ENCODE measurements at regions not wholly inside any gene's neighbourhood (a gene's known extent, or its start where the extent isn't known, plus 50 kb on each side); places are given as distances from the start of the nearest gene placed in this dataset.

DNA sequence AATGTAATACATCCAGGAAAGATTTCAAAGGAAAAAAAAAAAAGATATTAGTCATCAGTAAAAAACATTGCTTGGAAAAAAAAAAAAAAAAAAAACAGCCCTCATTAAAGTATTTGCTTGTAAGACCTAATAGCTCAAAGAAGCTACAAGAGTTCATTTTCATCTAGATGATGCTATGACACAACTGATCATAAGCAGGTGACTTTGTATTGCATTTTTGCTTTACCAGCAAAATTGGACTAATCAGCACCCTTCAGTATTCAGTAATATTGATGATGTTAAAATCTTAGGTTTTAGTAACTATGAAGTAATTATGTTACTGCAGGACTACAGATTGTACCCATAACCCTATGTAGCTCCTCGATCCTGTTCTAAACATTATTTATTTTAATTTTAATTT is 214.7 kb upstream of the CADM2 start:
- H3K9me3 Mint-ChIP-seq = peaks cover 4 to 7% of the 10 kb centered on the region in 2 donors
- H3K27ac Mint-ChIP-seq = no peak overlapping the region
- H3K36me3 Mint-ChIP-seq = no peaks in the 10 kb centered on the region
- DNase-seq (ENCODE audit: low spot score in 2 of 2) = no peak
- no peak for ATAC-seq

DNA sequence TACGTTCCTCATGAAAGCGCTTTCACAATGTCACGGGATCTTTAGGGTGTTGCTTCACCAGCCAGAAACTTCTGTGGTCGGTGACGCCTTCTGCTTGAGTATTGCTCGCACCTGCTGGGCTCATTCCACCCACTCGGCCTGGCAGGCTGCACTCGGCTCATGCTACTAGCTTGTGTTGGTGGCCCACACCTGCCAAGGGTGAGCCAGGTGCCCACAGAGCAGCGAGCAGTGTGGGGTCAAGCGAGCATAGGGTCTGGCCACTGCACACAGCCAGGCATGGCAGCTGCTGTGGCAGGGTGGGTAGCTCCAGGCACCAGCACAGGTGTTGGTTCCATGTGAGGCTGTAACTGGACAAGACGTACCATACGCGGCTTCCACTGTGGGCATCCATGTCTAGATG is 202.9 kb upstream of the CADM2 start:
- peaks cover 0 to 8% of the 10 kb centered on the region in 2 donors for H3K36me3 Mint-ChIP-seq
- peaks cover 23 to 29% of the 10 kb centered on the region in 2 donors for H3K9me3 Mint-ChIP-seq
- no peak for ATAC-seq
- DNase-seq (ENCODE audit: low spot score in 2 of 2) = no peak
- H3K27ac Mint-ChIP-seq = no peak overlapping the region

DNA sequence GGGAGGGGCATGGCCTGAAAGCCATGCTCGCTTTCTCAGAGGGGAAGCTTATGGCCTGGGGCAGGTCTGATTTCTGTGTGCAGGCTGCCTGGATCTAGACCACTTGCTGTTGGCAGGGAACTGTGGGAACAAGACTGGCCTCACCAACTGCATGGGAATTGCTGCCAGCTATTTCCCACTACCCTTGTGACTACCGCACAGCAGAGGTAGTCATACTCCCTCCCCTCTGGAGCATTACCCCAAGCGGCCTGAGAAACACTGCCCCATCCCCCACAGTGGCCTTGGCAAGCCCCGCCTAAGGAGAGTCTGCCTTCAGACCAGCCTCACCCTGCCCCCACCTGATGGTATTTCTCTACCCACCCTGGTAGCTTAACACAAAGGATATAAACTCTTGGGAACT is 199.4 kb upstream of the CADM2 start:
- Mint-ChIP-seq H3K27ac (no peak overlapping the region), H3K36me3 (peaks cover 14 to 15% of the 10 kb centered on the region in 2 donors), H3K9me3 (peaks cover 35 to 46% of the 10 kb centered on the region in 2 donors)
- ATAC-seq = no peak
- DNase-seq (ENCODE audit: low spot score in 2 of 2) = no peak

DNA sequence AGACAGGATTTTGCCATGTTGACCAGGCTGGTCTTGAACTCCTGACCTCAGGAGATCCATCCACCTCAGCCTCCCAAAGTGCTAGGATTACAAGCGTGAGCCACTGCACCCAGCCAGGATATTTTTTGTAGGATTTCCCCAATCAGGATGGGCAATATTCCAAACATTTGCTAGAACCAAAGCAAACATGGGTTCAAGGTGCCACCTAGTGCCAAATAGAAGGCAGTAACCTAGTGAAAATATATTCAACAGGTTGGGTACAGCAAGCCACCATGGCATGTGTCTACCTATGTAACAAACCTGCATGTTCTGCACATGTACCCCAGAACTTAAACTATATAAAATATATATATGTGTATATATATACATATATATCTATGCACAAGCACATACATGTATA is 185.9 kb upstream of the CADM2 start:
- peaks cover 27 to 30% of the 10 kb centered on the region in 2 donors for H3K9me3 Mint-ChIP-seq
- ATAC-seq (no peak), DNase-seq (ENCODE audit: low spot score in 2 of 2) (no peak)
- no peak overlapping the region for H3K27ac Mint-ChIP-seq
- peaks cover 0 to 7% of the 10 kb centered on the region in 2 donors for H3K36me3 Mint-ChIP-seq

DNA sequence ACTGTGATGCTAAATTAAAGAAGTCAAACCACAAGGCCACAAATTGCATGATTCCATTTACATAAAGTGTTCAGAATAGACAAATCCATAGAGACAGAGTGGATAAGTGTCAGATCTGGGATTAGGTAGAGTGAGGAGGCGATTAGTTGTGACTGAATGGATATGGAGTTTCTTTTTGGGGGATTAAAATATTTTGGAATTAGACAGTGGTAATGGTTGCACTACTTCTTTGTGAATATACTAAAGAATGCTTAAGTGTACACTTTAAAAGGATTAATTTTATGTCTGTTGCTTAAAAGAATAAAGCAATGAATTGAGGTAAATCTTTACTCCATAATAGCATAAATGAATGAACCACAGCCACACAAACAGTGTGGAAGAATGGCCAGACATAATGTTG is 175.5 kb upstream of the CADM2 start:
- no peak for ATAC-seq

DNA sequence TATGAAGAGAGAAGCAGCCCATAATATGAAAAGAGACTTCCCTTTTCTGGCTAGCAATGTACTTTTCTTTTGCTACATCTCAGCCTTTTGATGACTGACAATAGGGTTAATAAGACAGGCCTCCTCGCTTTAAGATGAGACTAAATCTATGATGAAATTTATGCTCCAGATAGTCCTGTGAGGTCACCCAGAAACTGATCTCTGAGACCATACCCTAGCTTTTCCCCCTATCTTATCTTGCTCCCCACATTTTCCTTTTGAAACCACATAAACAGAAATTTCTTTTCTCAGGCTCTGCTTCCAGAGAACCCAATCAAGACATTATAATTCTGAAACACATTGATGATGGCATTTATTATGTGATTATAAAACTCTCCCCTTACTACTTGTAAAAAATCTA is 168.8 kb upstream of the CADM2 start:
- no peak for DNase-seq (ENCODE audit: low spot score in 2 of 2)
- no peak for ATAC-seq
- Mint-ChIP-seq H3K27ac (no peak overlapping the region), H3K36me3 (peaks cover 0 to 5% of the 10 kb centered on the region in 2 donors), H3K9me3 (peaks cover 12 to 15% of the 10 kb centered on the region in 2 donors)

More for the DNA sequence above, 175.5 kb upstream of the CADM2 start:
- Mint-ChIP-seq H3K36me3 (no peaks in the 10 kb centered on the region), H3K9me3 (peaks cover 0 to 14% of the 10 kb centered on the region in 2 donors), H3K27ac (no peak overlapping the region)
- DNase-seq (ENCODE audit: low spot score in 2 of 2) = no peak

DNA sequence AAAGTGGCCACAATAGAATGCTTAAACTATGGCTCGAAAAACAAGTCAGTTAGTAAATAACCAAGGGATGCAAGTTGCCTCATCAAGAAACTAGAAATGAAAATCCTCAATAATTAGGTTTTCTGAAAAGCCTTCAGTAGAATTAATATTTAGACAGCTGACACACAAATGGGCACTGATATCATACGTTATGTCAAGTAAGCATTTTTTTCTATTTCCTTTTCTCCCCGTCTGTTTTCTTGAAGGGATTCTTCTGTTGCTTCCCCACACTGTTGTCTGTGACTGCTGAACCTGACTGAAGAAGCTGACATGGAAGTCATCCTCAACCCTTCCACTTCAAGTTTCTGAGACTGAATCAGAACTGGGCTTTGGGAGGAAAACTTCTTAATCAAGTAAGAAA is 151.8 kb upstream of the CADM2 start:
- ATAC-seq = no peak
- H3K36me3 Mint-ChIP-seq = no peaks in the 10 kb centered on the region
- H3K27ac Mint-ChIP-seq = no peak overlapping the region
- H3K9me3 Mint-ChIP-seq = peaks cover 11 to 15% of the 10 kb centered on the region in 2 donors
- DNase-seq (ENCODE audit: low spot score in 2 of 2) = no peak

DNA sequence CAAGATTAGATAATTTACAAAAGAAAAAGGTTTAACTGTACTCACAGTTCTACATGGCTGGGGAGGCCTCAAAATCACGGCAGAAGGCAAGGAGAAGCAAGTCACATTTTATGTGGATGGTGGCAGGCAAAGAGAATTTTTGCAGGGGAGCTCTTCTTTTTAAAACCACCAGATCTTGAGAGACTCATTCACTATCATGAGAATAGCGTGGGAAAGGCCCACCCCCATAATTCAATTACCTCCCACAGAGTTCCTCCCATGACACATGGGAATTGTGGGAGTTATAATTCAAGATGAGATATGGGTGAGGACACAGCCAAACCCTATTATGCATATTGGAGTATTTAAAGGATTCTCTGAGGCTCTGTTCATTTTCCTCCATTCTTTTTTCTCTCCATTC is 138.7 kb upstream of the CADM2 start:
- DNase-seq (ENCODE audit: low spot score in 2 of 2) = no peak
- Mint-ChIP-seq H3K9me3 (peaks cover 17% of the 10 kb centered on the region in 2 donors), H3K27ac (no peak overlapping the region), H3K36me3 (peaks cover 0 to 6% of the 10 kb centered on the region in 2 donors)
- no peak for ATAC-seq

DNA sequence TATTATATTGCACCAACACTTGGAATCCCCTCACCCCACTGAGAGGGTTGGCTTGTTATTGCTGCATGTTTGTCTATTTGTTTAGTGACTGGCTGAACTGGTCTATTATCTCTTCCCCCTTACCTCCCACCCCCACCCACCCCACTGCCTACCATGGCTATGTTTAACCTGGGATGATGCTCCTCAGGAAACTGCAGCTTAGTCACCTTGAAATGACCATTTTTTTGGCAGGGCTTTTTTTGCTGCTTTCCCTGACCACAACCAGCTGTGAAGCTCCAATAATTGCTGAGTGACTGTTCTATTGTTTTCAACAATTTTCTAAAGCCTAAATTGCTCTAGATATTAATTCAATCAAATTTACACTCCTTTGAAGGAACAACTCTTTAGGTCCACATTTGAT is 137.9 kb upstream of the CADM2 start:
- Mint-ChIP-seq H3K36me3 (peaks cover 0 to 6% of the 10 kb centered on the region in 2 donors), H3K9me3 (peaks cover 17% of the 10 kb centered on the region in 2 donors), H3K27ac (no peak overlapping the region)
- DNase-seq (ENCODE audit: low spot score in 2 of 2) (no peak), ATAC-seq (no peak)

DNA sequence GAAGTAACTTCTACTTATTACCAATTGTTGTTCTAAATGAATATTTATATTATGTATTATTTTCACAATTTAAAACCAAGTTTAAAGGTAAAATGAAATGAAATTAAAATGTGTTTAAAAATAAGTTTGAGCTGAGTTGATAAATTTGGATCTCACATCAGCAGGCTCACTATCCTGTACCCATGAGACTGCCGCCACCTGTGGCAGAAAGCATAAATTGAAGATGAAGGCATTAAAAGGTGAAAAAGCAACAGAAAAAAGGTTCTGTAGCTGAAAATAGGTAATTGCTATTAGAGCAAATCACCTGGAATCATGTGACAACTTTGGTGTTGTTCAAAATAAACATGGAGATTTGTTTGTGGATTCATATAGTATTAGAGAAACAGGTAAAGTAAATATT is 133.0 kb upstream of the CADM2 start:
- no peak overlapping the region for H3K27ac Mint-ChIP-seq
- ATAC-seq = no peak

DNA sequence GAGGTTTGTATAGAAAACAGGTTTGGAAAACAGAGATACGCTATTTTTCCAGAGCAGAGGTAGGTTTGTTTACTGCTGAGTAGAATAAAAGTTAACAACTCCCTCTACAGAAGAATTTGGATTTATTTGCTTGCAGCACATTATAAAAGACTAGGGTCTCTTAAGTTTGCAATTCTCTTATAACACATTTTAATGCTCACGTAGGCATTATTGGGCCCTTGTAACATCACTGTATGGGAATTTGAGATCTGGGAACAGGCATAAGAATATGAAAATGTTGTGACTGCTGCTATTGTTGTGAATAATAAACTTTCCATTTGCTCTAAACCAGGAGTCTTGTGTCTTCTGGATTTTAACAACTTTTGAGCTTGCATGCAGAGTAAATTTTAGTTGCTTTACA is 128.3 kb upstream of the CADM2 start:
- DNase-seq (ENCODE audit: low spot score in 2 of 2) (no peak), ATAC-seq (no peak)
- H3K36me3 Mint-ChIP-seq = peaks cover 0 to 9% of the 10 kb centered on the region in 2 donors
- H3K9me3 Mint-ChIP-seq = peaks cover 6 to 9% of the 10 kb centered on the region in 2 donors
- H3K27ac Mint-ChIP-seq = no peak overlapping the region

More for the DNA sequence above, 133.0 kb upstream of the CADM2 start:
- DNase-seq (ENCODE audit: low spot score in 2 of 2) = no peak
- Mint-ChIP-seq H3K36me3 (peaks cover 0 to 6% of the 10 kb centered on the region in 2 donors), H3K9me3 (peaks cover 4 to 9% of the 10 kb centered on the region in 2 donors)

DNA sequence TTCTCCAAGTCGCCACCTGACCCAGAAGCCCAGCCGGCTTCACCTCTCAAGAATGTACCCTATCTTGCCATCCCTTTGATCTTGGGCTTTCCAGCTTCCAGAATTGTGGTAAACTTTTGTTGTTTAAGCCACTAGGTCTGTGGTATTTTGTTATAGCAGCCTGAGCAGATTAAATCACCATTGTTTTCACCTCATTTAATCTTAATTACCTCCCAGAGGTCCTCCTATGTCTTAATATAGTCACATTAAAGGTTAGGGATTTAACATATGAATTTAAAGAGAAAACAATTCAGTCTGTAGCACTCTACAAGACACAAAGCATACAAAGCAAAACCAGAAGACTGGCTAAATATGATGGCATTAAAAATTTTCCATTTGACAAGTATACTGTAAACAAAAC is 123.4 kb upstream of the CADM2 start:
- no peak for ATAC-seq

DNA sequence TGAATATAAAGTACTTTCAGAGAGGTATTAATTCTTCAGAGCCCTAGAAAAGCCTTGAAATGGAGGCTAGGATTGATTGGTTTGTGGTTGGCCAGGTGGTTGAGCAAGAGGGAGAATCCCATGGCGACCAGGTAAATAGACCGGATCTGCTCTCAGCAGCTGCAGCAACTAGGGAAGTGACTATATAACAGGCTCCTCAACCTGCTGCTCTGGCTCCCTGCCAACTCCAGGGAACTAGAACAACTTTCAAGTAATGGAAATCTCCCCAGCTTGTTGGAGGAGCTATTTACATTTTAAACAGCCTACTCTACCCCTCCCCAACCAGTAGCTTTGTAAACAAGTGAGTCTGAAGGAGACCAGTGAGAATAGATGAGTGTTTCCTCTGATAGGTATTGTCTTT is 121.8 kb upstream of the CADM2 start:
- peaks cover 0 to 9% of the 10 kb centered on the region in 2 donors for H3K36me3 Mint-ChIP-seq
- no peak overlapping the region for H3K27ac Mint-ChIP-seq
- H3K9me3 Mint-ChIP-seq = peaks cover 6 to 12% of the 10 kb centered on the region in 2 donors
- no peak for DNase-seq (ENCODE audit: low spot score in 2 of 2)
- no peak for ATAC-seq

More for the DNA sequence above, 123.4 kb upstream of the CADM2 start:
- Mint-ChIP-seq H3K9me3 (peaks cover 6 to 12% of the 10 kb centered on the region in 2 donors), H3K27ac (no peak overlapping the region), H3K36me3 (peaks cover 0 to 9% of the 10 kb centered on the region in 2 donors)
- DNase-seq (ENCODE audit: low spot score in 2 of 2) = no peak

DNA sequence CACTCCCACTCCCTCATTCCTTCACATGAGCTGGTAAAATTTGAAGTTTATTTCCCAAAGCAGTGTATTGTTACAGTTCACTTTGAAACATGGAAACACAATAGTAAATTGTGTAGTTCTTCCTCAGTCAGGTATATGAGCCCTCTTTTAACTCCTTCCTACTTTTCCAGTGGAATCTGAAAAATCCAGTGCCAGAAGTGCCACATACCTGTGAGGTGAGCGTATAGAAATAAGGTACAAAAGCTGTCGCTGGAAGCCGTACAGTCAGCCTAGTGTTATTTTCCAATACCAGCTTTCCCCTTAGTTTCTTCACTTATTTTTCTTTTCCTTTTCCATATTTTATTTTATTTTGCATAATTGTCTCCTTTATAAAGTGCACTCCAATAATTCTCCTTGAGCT is 81.7 kb upstream of the CADM2 start:
- Mint-ChIP-seq H3K27ac (no peak overlapping the region), H3K36me3 (no peaks in the 10 kb centered on the region), H3K9me3 (peaks cover 24 to 37% of the 10 kb centered on the region in 2 donors)
- no peak for ATAC-seq
- no peak for DNase-seq (ENCODE audit: low spot score in 2 of 2)

DNA sequence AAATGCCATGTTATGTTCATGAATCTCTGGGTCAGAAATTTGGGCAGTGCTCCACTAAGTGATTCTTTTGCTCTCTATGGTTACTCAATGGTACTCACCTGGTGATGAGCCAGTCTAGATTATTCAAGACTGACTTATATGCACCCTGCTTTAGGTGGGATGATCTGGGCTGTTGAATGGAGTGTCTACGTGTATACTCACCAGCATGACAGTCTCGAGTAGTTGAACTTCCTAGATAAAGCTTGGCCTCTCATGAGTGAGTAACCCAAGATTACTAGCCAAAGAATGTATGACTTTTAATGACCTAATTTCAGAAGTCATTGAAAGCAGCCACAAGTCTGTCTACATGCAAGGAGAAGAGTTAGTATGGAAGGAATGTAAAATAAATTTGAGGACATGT is 77.5 kb upstream of the CADM2 start:
- Mint-ChIP-seq H3K9me3 (peaks cover 23 to 29% of the 10 kb centered on the region in 2 donors), H3K27ac (no peak overlapping the region), H3K36me3 (no peaks in the 10 kb centered on the region)
- ATAC-seq (no peak), DNase-seq (ENCODE audit: low spot score in 2 of 2) (no peak)

DNA sequence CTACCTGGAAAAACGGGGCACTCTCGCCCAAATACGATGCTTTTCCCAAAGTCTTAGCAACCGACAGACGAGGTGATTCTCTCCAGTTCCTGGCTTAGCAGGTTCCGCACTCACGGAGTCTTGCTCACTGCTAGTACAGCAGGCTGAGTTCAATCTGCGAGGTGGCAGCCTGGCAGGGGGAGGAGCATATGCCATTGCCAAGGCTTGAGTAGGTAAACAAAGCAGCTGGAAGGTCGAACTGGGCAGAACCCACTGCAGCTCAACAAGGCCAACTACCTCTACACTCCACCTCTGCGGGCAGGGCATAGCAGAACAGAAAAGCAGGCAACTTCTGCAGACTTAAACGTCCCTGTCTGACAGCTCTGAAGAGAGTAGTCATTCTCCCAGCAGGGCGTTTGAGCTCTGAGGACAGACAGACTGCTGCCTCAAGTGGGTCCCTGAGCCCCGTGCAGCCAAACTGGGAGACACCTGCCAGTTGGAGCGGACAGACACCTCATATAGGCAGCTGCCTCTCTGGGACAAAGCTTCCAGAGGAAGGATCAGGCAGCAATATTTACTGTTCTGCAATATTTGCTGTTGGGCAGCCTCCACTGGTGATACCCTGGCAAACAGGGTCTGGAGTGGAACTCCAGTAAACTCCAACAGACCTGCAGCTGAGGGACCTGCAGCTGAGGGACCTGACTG is 73.4 kb upstream of the CADM2 start:
- ATAC-seq (no peak), DNase-seq (ENCODE audit: low spot score in 2 of 2) (no peak)
- peaks cover 0 to 6% of the 10 kb centered on the region in 2 donors for H3K36me3 Mint-ChIP-seq
- peaks cover 21 to 34% of the 10 kb centered on the region in 2 donors for H3K9me3 Mint-ChIP-seq
- H3K27ac Mint-ChIP-seq = no peak overlapping the region

DNA sequence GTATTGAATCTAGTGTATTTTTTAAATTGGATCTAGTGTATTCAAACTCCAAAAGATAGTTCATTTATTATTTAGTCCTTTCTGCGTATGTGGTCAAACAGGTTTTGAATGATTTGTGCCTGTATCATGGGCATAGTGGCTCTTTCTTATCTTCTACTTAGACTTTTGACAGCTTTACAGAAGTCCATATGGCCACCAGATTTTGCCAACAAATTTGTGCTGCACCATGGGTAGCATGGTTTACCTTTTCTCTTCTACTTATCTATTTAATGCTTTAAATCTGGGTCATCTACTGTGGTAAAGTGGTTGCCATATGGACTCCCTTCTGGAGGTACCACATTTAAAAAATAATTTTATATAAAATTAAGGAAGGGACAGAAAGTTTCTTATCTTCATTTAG is 66.9 kb upstream of the CADM2 start:
- no peak for ATAC-seq
- Mint-ChIP-seq H3K27ac (no peak overlapping the region), H3K36me3 (peaks cover 0 to 13% of the 10 kb centered on the region in 2 donors), H3K9me3 (peaks cover 15 to 34% of the 10 kb centered on the region in 2 donors)
- no peak for DNase-seq (ENCODE audit: low spot score in 2 of 2)

DNA sequence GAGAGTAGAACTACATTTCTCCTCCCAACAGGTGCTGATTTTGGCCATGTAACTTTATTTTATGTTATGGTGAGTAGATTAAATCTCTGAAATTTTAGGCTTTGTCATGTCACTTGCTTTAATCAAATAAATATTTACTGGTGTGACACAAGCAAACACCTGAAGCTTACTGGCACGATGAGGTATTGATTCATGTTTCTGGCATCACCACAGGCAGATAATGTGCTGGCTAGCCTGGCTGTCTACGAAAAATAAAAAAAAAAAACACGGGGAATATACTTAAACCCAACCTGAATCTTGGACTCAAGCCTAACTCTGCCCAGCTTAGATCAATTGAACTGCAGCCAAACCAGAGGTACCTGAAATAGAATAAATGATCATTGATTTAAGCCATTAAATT is 65.6 kb upstream of the CADM2 start:
- no peak for ATAC-seq
- Mint-ChIP-seq H3K36me3 (peaks cover 0 to 7% of the 10 kb centered on the region in 2 donors), H3K27ac (no peak overlapping the region), H3K9me3 (peaks cover 17 to 36% of the 10 kb centered on the region in 2 donors)
- DNase-seq (ENCODE audit: low spot score in 2 of 2) = no peak

All from activated naive CD4-positive, alpha-beta T cell treated with anti-CD3 and anti-CD28 coated beads, Interleukin-2, amount 50 U/mL, for 72 hours (primary cell).